Suprapubic skin (tissue), 4 donors: ENCODE measurements at regions not wholly inside any gene's neighbourhood (a gene's known extent, or its start where the extent isn't known, plus 50 kb on each side); places are given as distances from the start of the nearest gene placed in this dataset.

Source experiments
- DNase-seq, 2 donors: peaks; one replicate each; pipeline ENCODE4 v3.0.0-alpha.2; 2019; ENCODE audit warnings: low spot score in 2 of 2
- H3K27ac ChIP-seq: fragments of 200-600 bp; sonication (generic); one replicate; pipeline ENCODE4 v1.5.1; 2019
- H3K27me3 ChIP-seq: fragments of 200-600 bp; sonication (generic); one replicate; pipeline ENCODE4 v1.5.1; 2019
- H3K36me3 ChIP-seq: fragments of 200-600 bp; sonication (generic); one replicate; pipeline ENCODE4 v1.5.1; 2019
- H3K4me1 ChIP-seq: fragments of 200-600 bp; sonication (generic); one replicate; pipeline ENCODE4 v1.5.1; 2019
- H3K4me3 ChIP-seq: fragments of 200-600 bp; sonication (generic); one replicate; pipeline ENCODE4 v1.5.1; 2019; ENCODE audit warnings: mild to moderate bottlenecking
- H3K9me3 ChIP-seq: fragments of 200-600 bp; sonication (generic); one replicate; pipeline ENCODE4 v1.5.1; 2019
- EP300 ChIP-seq: sonication (generic); formaldehyde crosslinking; IDR thresholded peaks from one replicate; pipeline ENCODE4 v1.6.1; 2017; ENCODE audit warnings: antibody characterized with exemption
- POLR2A ChIP-seq, 2 donors: fragments of 450-650 bp; IDR thresholded peaks; one replicate each; pipeline ENCODE4 v1.6.1; 2017; ENCODE audit warnings: antibody characterized with exemption in 2 of 2, mild to moderate bottlenecking in 2 of 2, moderate library complexity in 2 of 2
- POLR2AphosphoS5 ChIP-seq, 3 donors: sonication (generic); formaldehyde crosslinking; IDR thresholded peaks; one replicate each; pipeline ENCODE4 v1.6.1; 2017; ENCODE audit warnings: antibody characterized with exemption in 3 of 3
- WGBS: methylation state at CpG from one replicate; pipeline ENCODE4 v1.1.5; 2018; 5-methylcytosine and 5-hydroxymethylcytosine counted together
- TF ChIP-seq, protein P1 (sequence below), 2 donors: fragments of 200-600 bp in 1 of 2; fragments of 450-650 bp in 1 of 2; sonication (generic) in 1 of 2; IDR thresholded peaks; one replicate each; pipeline ENCODE4 v1.5.1; 2016 to 2019; ENCODE audit warnings: antibody characterized with exemption in 2 of 2, mild to moderate bottlenecking in 1 of 2, moderate library complexity in 1 of 2

DNA sequence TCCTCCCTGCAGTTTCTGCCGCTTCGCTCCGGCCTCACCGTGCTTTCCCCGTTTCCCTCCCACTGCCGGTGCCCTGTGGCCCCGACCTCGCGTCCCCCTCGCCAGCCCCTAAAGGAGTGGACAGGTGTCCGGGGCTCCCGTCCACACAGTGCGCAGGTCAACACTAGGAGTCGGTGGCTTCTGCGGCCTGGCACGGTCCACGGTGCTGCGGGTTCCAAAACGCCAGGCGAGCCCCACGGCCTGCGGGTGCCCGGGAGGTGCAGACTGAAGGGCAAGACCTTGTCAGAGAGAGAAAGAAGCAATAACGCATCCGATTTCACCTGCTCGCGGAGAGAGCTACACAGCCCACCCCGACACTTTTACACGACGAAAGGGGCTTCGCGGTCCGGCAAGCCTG lies 588.7 kb upstream of the SALL3 start:
- no peaks in the 10 kb centered on the region for H3K4me1 ChIP-seq
- peak in 1 of 2 donors; percentile 65 for DNase-seq
- no peaks in the 10 kb centered on the region for H3K9me3 ChIP-seq
- no peak for TF ChIP-seq POLR2A (IDR thresholded peaks at IDR 0.05)
- no peak for TF ChIP-seq EP300
- TF ChIP-seq, protein P1, sequence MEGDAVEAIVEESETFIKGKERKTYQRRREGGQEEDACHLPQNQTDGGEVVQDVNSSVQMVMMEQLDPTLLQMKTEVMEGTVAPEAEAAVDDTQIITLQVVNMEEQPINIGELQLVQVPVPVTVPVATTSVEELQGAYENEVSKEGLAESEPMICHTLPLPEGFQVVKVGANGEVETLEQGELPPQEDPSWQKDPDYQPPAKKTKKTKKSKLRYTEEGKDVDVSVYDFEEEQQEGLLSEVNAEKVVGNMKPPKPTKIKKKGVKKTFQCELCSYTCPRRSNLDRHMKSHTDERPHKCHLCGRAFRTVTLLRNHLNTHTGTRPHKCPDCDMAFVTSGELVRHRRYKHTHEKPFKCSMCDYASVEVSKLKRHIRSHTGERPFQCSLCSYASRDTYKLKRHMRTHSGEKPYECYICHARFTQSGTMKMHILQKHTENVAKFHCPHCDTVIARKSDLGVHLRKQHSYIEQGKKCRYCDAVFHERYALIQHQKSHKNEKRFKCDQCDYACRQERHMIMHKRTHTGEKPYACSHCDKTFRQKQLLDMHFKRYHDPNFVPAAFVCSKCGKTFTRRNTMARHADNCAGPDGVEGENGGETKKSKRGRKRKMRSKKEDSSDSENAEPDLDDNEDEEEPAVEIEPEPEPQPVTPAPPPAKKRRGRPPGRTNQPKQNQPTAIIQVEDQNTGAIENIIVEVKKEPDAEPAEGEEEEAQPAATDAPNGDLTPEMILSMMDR (IDR thresholded peaks at IDR 0.05): no peak
- TF ChIP-seq POLR2AphosphoS5 (IDR thresholded peaks at IDR 0.05): no peak
- H3K27me3 ChIP-seq: peaks cover 5% of the 10 kb centered on the region
- H3K36me3 ChIP-seq: no peaks in the 10 kb centered on the region
- H3K4me3 ChIP-seq: no peak overlapping the region
- WGBS: 89% methylated on average over 33 of the region's 33 CpGs
- no peak overlapping the region for H3K27ac ChIP-seq

DNA sequence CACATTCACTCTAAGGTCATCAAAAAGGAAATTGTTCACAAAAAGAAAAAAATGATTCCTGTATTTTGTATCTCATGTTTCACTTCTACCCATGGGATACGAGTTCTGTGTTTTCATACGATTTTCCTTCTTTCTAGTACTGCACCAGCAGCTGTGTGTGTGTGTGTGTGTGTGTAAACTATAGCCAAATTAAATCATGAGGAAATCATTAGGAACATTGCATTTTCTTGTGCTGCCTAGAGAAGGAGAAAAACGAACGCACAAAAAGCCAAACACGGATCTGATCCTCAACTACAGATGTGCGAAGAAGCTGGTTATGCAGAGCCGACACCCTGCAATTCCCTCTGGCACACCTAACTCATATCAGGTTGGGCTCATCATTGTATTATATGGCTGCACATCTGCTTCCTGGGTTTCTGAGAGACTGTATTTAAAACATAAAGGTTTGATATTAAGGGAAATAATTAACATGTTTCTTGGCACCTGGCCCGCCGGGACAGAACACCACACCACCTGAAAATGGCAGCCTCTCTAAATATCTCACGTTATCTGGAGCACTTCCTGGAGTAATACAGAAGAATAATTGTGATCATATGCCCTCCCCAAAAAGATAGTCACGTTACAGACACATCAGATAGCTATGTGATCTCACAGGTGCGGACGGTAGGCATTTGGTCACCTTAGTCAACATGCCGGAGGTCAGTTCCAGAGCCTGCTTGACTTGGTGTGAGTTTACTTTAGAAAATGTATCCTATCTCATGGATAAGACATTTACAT lies 586.3 kb upstream of the SALL3 start:
- Histone ChIP-seq H3K4me1 (no peaks in the 10 kb centered on the region), H3K36me3 (no peaks in the 10 kb centered on the region), H3K4me3 (no peak overlapping the region), H3K27ac (no peak overlapping the region), H3K9me3 (no peaks in the 10 kb centered on the region), H3K27me3 (peaks cover 5% of the 10 kb centered on the region)
- TF ChIP-seq, protein P1 (IDR thresholded peaks at IDR 0.05): no peak
- TF ChIP-seq EP300 (no peak), POLR2A (IDR thresholded peaks at IDR 0.05) (no peak), POLR2AphosphoS5 (IDR thresholded peaks at IDR 0.05) (no peak)
- WGBS: 47% methylated on average over 14 of the region's 14 CpGs
- DNase-seq: no peak

DNA sequence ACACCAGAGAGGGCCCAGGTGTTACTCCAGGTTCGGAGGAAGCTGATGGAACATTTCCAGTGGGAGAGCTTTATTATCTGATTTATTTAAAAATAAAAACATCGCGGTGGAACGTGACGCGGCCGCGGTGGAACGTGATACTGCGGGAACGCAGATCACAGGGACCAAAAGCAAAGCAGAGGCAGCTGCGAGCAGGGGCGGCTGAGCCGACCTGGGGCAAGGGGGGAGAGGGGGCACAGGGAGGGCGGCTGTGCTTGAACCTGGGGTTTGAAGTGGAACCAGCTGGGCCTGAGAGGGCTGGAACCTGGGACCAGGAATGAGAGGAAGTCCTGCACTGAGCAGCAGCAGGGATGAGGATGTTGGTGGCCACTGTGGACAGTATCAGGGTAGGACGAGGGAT lies 583.5 kb upstream of the SALL3 start:
- Histone ChIP-seq H3K27ac (no peak overlapping the region), H3K36me3 (no peaks in the 10 kb centered on the region), H3K9me3 (no peaks in the 10 kb centered on the region), H3K27me3 (peaks cover 5% of the 10 kb centered on the region), H3K4me1 (no peaks in the 10 kb centered on the region), H3K4me3 (no peak overlapping the region)
- peak in 1 of 2 donors; percentile 67 for DNase-seq
- 89% methylated on average over 16 of the region's 16 CpGs for WGBS
- TF ChIP-seq, protein P1 (IDR thresholded peaks at IDR 0.05): no peak
- TF ChIP-seq EP300: no peak
- TF ChIP-seq POLR2A (IDR thresholded peaks at IDR 0.05): no peak
- TF ChIP-seq POLR2AphosphoS5 (IDR thresholded peaks at IDR 0.05): no peak

DNA sequence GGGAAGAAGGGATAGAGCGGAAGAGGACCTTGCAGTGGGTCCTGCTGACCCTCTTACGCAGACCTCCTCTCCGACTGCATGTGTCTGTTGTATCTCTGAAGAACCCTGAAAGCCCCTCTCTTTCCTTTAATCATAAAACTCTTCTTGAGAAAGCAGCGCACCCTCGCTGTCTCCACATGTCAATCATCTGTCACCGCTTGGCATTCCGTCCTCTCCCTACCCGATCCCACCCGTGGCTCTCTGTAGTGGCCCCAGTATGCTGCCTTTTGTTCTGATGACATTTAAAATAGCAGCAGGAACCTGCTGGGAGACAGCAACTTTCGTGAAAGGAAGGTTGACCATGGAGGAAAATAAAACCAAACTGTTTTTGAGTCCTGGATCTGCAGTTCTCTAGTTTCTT lies 582.9 kb upstream of the SALL3 start:
- H3K4me1 ChIP-seq: no peaks in the 10 kb centered on the region
- H3K9me3 ChIP-seq: no peaks in the 10 kb centered on the region
- no peak overlapping the region for H3K27ac ChIP-seq
- peaks cover 5% of the 10 kb centered on the region for H3K27me3 ChIP-seq
- DNase-seq: no peak
- no peak overlapping the region for H3K4me3 ChIP-seq
- WGBS: 90% methylated on average over 10 of the region's 10 CpGs
- no peaks in the 10 kb centered on the region for H3K36me3 ChIP-seq
- TF ChIP-seq POLR2AphosphoS5 (IDR thresholded peaks at IDR 0.05) (no peak), POLR2A (IDR thresholded peaks at IDR 0.05) (no peak), EP300 (no peak)
- TF ChIP-seq, protein P1 (IDR thresholded peaks at IDR 0.05): no peak

DNA sequence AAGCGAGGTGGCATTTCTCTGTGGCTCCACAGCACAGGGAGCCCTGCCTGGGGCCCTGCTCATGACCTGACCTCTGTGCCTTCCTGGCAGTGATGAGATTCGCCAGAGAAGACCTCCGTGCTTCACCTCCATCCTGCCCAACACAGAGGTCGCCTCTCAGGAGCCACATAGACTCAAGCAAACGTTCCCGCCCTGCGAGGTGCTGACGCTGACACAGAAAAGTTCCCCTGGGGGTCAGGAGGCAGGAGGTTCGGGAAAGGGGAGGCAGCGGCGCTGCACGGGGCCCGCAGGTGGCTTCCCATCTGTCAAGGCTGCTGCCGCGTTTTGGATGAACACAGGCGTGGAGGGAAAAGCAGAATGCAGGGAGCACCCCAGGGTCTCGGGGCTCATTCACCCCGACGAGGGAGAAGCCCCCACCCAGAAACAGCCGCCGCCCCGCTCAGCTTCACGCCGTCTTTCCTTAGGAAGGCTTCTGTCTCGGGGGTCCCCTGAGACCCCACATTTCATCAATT lies 579.6 kb upstream of the SALL3 start:
- DNase-seq: peak in 1 of 2 donors; percentile 74
- TF ChIP-seq, protein P1 (IDR thresholded peaks at IDR 0.05): no peak
- no peak for TF ChIP-seq POLR2A (IDR thresholded peaks at IDR 0.05)
- TF ChIP-seq POLR2AphosphoS5 (IDR thresholded peaks at IDR 0.05): no peak
- no peak for TF ChIP-seq EP300
- Histone ChIP-seq H3K9me3 (no peaks in the 10 kb centered on the region), H3K4me1 (no peaks in the 10 kb centered on the region), H3K27ac (no peak overlapping the region), H3K36me3 (no peaks in the 10 kb centered on the region), H3K27me3 (peaks cover 3% of the 10 kb centered on the region), H3K4me3 (no peak overlapping the region)
- WGBS: 77% methylated on average over 19 of the region's 25 CpGs
